ENCODE measurements at regions not wholly inside any gene's neighbourhood (a gene's known extent, or its start where the extent isn't known, plus 50 kb on each side); places are given as distances from the start of the nearest gene placed in this dataset.

- TF ChIP-seq ZBTB9 (CRISPR knock-in tag; IDR thresholded peaks at IDR 0.05) (no peak), NUFIP1 (IDR thresholded peaks at IDR 0.05; ENCODE audit: partially characterized antibody) (no peak), MBD2 (IDR thresholded peaks at IDR 0.05; ENCODE audit: borderline replicate concordance, low read depth) (no peak)
These were observed 80.3 kb upstream of the STMND1 start (continued) for GRCh38 chr6:17021539-17021889.

GRCh38 chr6:17020889-17021538 is 80.8 kb upstream of the STMND1 start:
- peak; percentile 11 for FAIRE-seq
- TF ChIP-seq MAFF (IDR thresholded peaks at IDR 0.05; ENCODE audit: low read length) (no peak), RNF2 (IDR thresholded peaks at IDR 0.05) (no peak), TBL1XR1 (IDR thresholded peaks at IDR 0.05; ENCODE audit: low read length in 2 of 2) (no peak), GATA2 (CRISPR knock-in tag; IDR thresholded peaks at IDR 0.05) (no peak), ARID1B (IDR thresholded peaks at IDR 0.05) (no peak), FOXP1 (CRISPR knock-in tag; IDR thresholded peaks at IDR 0.05) (no peak), JUNB (CRISPR knock-in tag; conservative IDR thresholded peaks at IDR 0.05) (no peak), RBM14 (IDR thresholded peaks at IDR 0.05; ENCODE audit: borderline replicate concordance, insufficient read depth, low read depth, low read length) (no peak), PBX2 (CRISPR knock-in tag; IDR thresholded peaks at IDR 0.05; ENCODE audit: low read depth) (no peak), PBX2 (tag; conservative IDR thresholded peaks at IDR 0.05; ENCODE audit: low read depth) (no peak), TCF7 (IDR thresholded peaks at IDR 0.05; ENCODE audit: borderline replicate concordance) (no peak), ZNF586 (CRISPR knock-in tag; conservative IDR thresholded peaks at IDR 0.05) (no peak), TBP (optimal IDR thresholded peaks at IDR 0.05; ENCODE audit: low read depth, low read length) (no peak)
- Histone ChIP-seq H3K9me1 (ENCODE audit: control insufficient read depth, insufficient read depth, low read length) (no peaks in the 10 kb centered on the region), H3K9me3 (replicated peaks; ENCODE audit: control insufficient read depth, insufficient read depth, low read depth, low read length) (no peaks in the 10 kb centered on the region), H3K27ac (ENCODE audit: extremely low read depth, low read depth, low read length) (no peak overlapping the region), H4K20me1 (replicated peaks; ENCODE audit: control insufficient read depth, insufficient read depth, low read length) (no peaks in the 10 kb centered on the region), H3K27me3 (ENCODE audit: control insufficient read depth in 2 of 2, insufficient read depth in 2 of 2, low read length in 2 of 2) (peaks cover 2 to 17% of the 10 kb centered on the region in 2 experiments; a peak in 3 of 5 replicates), H2AFZ (ENCODE audit: low read depth, low read length) (no peak overlapping the region), H3K4me2 (ENCODE audit: insufficient read depth, low read length) (no peak overlapping the region), H3K4me1 (replicated peaks in 1 of 2; ENCODE audit: control insufficient read depth in 2 of 2, insufficient read depth in 2 of 2, low read length in 2 of 2) (peaks cover 0 to 3% of the 10 kb centered on the region in 2 experiments; a peak in 1 of 5 replicates), H3K9ac (ENCODE audit: insufficient read depth in 1 of 2, low read depth in 2 of 2, low read length in 2 of 2) (no peak overlapping the region), H3K36me3 (ENCODE audit: control insufficient read depth, insufficient read depth, low read length) (no peaks in the 10 kb centered on the region), H3K79me2 (ENCODE audit: control insufficient read depth, insufficient read depth, low read length) (no peaks in the 10 kb centered on the region), H3K4me3 (no peak overlapping the region)
- ATAC-seq: no peak
- CTCF ChIA-PET (ENCODE audit: low intra/inter-chr PET ratio): no interaction called here
- intact Hi-C loops (cut with micrococcal nuclease): no loop called here
- BruUV-seq (replicated peaks): no TSS peak
- in situ Hi-C loops (cut with MboI): no loop called here
- WGBS (ENCODE audit: insufficient coverage, low coverage, missing lambda C conversion rate): 2% methylated on average over 3 of the region's 3 CpGs
- POLR2A ChIA-PET: interaction anchor here (0.7 kb wide), 1 partner anchor 33 kb away, joined by 3 read pairs; no protein-coding TSS in a partner anchor
- no peak for DNase-seq (ENCODE audit: extremely low read depth in 1 of 4, low spot score in 3 of 4)

Measured in K562 (cell line).